GM23338 (cell line): ENCODE measurements at regions not wholly inside any gene's neighbourhood (a gene's known extent, or its start where the extent isn't known, plus 50 kb on each side); places are given as distances from the start of the nearest gene placed in this dataset.

ENCODE experiments used
- ETS1 ChIP-seq: IDR thresholded peaks from 2 replicates; pipeline ENCODE4 v1.6.1; 2016; ENCODE audit warnings: antibody characterized with exemption
- NANOG ChIP-seq: IDR thresholded peaks from 2 replicates; pipeline ENCODE4 v1.6.1; 2016; ENCODE audit warnings: antibody characterized with exemption, borderline replicate concordance
- REST ChIP-seq: IDR thresholded peaks from one replicate; pipeline ENCODE4 v1.6.1; 2018; ENCODE audit warnings: antibody characterized with exemption; ENCODE audit not compliant: unreplicated experiment
- ZNF331 ChIP-seq: fragments of 250-450 bp; sonication (Bioruptor Pico); IDR thresholded peaks from 2 replicates; pipeline ENCODE4 v1.5.0; 2020; ENCODE audit warnings: low read depth, mild to moderate bottlenecking, moderate library complexity
- ZNF462 ChIP-seq: fragments of 250-450 bp; sonication (Bioruptor Pico); IDR thresholded peaks from 2 replicates; pipeline ENCODE4 v1.5.0; 2020; ENCODE audit warnings: mild to moderate bottlenecking, moderate library complexity

- TF ChIP-seq ZNF462 (CRISPR knock-in tag) (no peak), NANOG (no peak), ETS1 (no peak), ZNF331 (CRISPR knock-in tag) (no peak), REST (no peak)
These were observed 92.5 kb downstream of the AREG start (continued) for GRCh38 chr4:74537459-74537858.
